HCT116 (cell line): ENCODE measurements at regions not wholly inside any gene's neighbourhood (a gene's known extent, or its start where the extent isn't known, plus 50 kb on each side); places are given as distances from the start of the nearest gene placed in this dataset.

Source experiments
- ATAC-seq: fragments of 200-7000 bp; cut with Tn5 transposase; 2 replicates; pipeline ENCODE4 v1.9.1; 2020; ENCODE audit warnings: mild to moderate bottlenecking, moderate library complexity
- BruUV-seq: library from RNA; stranded (reverse); fragments of 400-500 nt; replicated peaks from 2 replicates; lab custom pipeline; 2021; lab: Mats Ljungman, UMichigan
- CTCF ChIA-PET: fragments of 300-600 bp; sonication (Branson Sonifier 250); formaldehyde crosslinking; loops from one replicate; lab custom pipeline; 2021; ENCODE audit warnings: antibody characterized with exemption; lab: Charles Lee
- POLR2A ChIA-PET: fragments of 300-600, 350-600 bp; sonication (Branson Sonifier 250); formaldehyde crosslinking; loops from one replicate; lab custom pipeline; 2021; ENCODE audit warnings: antibody characterized with exemption; lab: Charles Lee
- RAD21 ChIA-PET, 2 experiments: fragments of 300-600 bp; sonication (Branson Sonifier 250); formaldehyde crosslinking; loops; one replicate each; lab custom pipeline; 2023; ENCODE audit warnings: low total read pairs in 2 of 2; ENCODE audit not compliant: uncharacterized antibody in 2 of 2, unreplicated experiment in 2 of 2, low non-redundant PET in 1 of 2; lab: Charles Lee
- DNase-seq: peaks from one replicate; pipeline ENCODE4 v3.0.0-alpha.2; 2010; ENCODE audit warnings: low read depth, low spot score
- H2AFZ ChIP-seq: fragments of 200-600 bp; shearing (Covaris generic), sonication (generic); 2 replicates; pipeline ENCODE4 v1.6.1; 2017; ENCODE audit warnings: low read depth, mixed run types, mixed read lengths, antibody characterized with exemption, low read length; ENCODE audit not compliant: poor library complexity, severe bottlenecking
- H3K27ac ChIP-seq: 2 replicates; pipeline ENCODE4 v1.5.1; 2012; ENCODE audit warnings: low read depth, low read length
- H3K27me3 ChIP-seq: fragments of 200-600 bp; sonication (generic); 2 replicates; pipeline ENCODE4 v1.6.1; 2016; ENCODE audit warnings: mixed run types, low read length, mixed read lengths; ENCODE audit not compliant: insufficient read depth
- H3K36me3 ChIP-seq, 2 experiments: fragments of 200-500 bp in 1 of 2; fragments of 200-600 bp in 1 of 2; sonication (Bioruptor generic) in 1 of 2; sonication (generic) in 1 of 2; 2 replicates each; pipeline versions ENCODE4 v1.5.1 to v1.6.1; 2014 to 2016; ENCODE audit warnings: low read length in 2 of 2, inconsistent platforms in 1 of 2, mixed read lengths in 1 of 2, mixed run types in 1 of 2; ENCODE audit not compliant: insufficient read depth in 2 of 2, control insufficient read depth in 1 of 2
- H3K4me1 ChIP-seq, 2 experiments: fragments of 200-600 bp in 1 of 2; sonication (generic) in 1 of 2; 2 replicates each; pipeline versions ENCODE4 v1.5.1 to v1.6.1; 2012 to 2017; ENCODE audit warnings: low read length in 2 of 2, inconsistent platforms in 1 of 2, mild to moderate bottlenecking in 1 of 2, mixed read lengths in 1 of 2, mixed run types in 1 of 2, moderate library complexity in 1 of 2; ENCODE audit not compliant: insufficient read depth in 2 of 2, control insufficient read depth in 1 of 2
- H3K4me2 ChIP-seq: fragments of 200-600 bp; sonication (generic); 2 replicates; pipeline ENCODE4 v1.6.1; 2017; ENCODE audit warnings: mixed run types, low read length, mixed read lengths
- H3K4me3 ChIP-seq, 2 experiments: fragments of 200-600 bp in 1 of 2; sonication (generic) in 1 of 2; replicated peaks in 1 of 2; 2 replicates each; pipeline ENCODE4 v1.5.1; 2011 to 2016; ENCODE audit warnings: low read length in 2 of 2, control low read depth in 1 of 2, low read depth in 1 of 2, mild to moderate bottlenecking in 1 of 2, mixed read lengths in 1 of 2, mixed run types in 1 of 2
- H3K79me2 ChIP-seq: fragments of 200-600 bp; sonication (generic); 2 replicates; pipeline ENCODE4 v1.6.1; 2017; ENCODE audit warnings: mild to moderate bottlenecking, mixed run types, low read length, moderate library complexity, mixed read lengths; ENCODE audit not compliant: insufficient read depth
- H3K9ac ChIP-seq: fragments of 200-600 bp; sonication (generic); 2 replicates; pipeline ENCODE4 v1.6.1; 2016; ENCODE audit warnings: low read length, mixed read lengths
- H3K9me2 ChIP-seq: fragments of 200-600 bp; sonication (generic), shearing (Covaris generic); 2 replicates; pipeline ENCODE4 v1.6.1; 2017; ENCODE audit warnings: mixed run types, mild to moderate bottlenecking, moderate library complexity; ENCODE audit not compliant: insufficient read depth
- H3K9me3 ChIP-seq, 2 experiments: fragments of 200-500 bp in 1 of 2; fragments of 200-600 bp in 1 of 2; sonication (Bioruptor generic) in 1 of 2; sonication (generic) in 1 of 2; 2 replicates each; pipeline ENCODE4 v1.6.1; 2014 to 2017; ENCODE audit warnings: low read length in 2 of 2, mixed read lengths in 2 of 2, inconsistent platforms in 1 of 2, low read depth in 1 of 2, mild to moderate bottlenecking in 1 of 2, mixed run types in 1 of 2, moderate library complexity in 1 of 2; ENCODE audit not compliant: control insufficient read depth in 1 of 2, insufficient read depth in 1 of 2
- H4K20me1 ChIP-seq: fragments of 200-600 bp; sonication (generic), shearing (Covaris generic); 2 replicates; pipeline ENCODE4 v1.6.1; 2017; ENCODE audit warnings: mixed run types, mild to moderate bottlenecking, moderate library complexity; ENCODE audit not compliant: insufficient read depth
- CBX3 ChIP-seq: IDR thresholded peaks from 2 replicates; pipeline ENCODE4 v1.6.1; 2012; ENCODE audit warnings: low read depth
- CEBPB ChIP-seq: IDR thresholded peaks from 2 replicates; pipeline ENCODE4 v1.6.1; 2012; ENCODE audit warnings: low read depth
- CTCF ChIP-seq, 3 experiments: fragments of 200-600 bp in 1 of 3; sonication (generic) in 1 of 3; IDR thresholded peaks in 2 of 3; conservative IDR thresholded peaks in 1 of 3; 2 replicates each; pipeline ENCODE4 v1.5.1; 2012 to 2017; ENCODE audit warnings: low read depth in 2 of 3, low read length in 2 of 3, antibody characterized with exemption in 1 of 3, borderline replicate concordance in 1 of 3, control low read depth in 1 of 3, mild to moderate bottlenecking in 1 of 3, mixed read lengths in 1 of 3, mixed run types in 1 of 3, moderate library complexity in 1 of 3; ENCODE audit not compliant: insufficient read depth in 1 of 3
- EZH2 ChIP-seq: fragments of 200-600 bp; sonication (generic); IDR thresholded peaks from 2 replicates; pipeline ENCODE4 v1.6.1; 2017; ENCODE audit warnings: antibody characterized with exemption, mixed run types
- EZH2phosphoT487 ChIP-seq: fragments of 200-600 bp; IDR thresholded peaks from 2 replicates; pipeline ENCODE4 v1.6.1; 2018; ENCODE audit warnings: antibody characterized with exemption, borderline replicate concordance
- FOSL1 ChIP-seq: IDR thresholded peaks from 2 replicates; pipeline ENCODE4 v1.6.1; 2012; ENCODE audit warnings: low read depth
- POLR2AphosphoS5 ChIP-seq: IDR thresholded peaks from 2 replicates; pipeline ENCODE4 v1.6.1; 2011; ENCODE audit warnings: mild to moderate bottlenecking, low read depth, low read length, moderate library complexity
- RAD21 ChIP-seq: IDR thresholded peaks from 2 replicates; pipeline ENCODE4 v1.6.1; 2012; ENCODE audit warnings: low read depth, mild to moderate bottlenecking
- REST ChIP-seq: IDR thresholded peaks from 2 replicates; pipeline ENCODE4 v1.6.1; 2012; ENCODE audit warnings: low read depth
- SRF ChIP-seq: IDR thresholded peaks from 2 replicates; pipeline ENCODE4 v1.6.1; 2012; ENCODE audit warnings: low read depth
- TCF7L2 ChIP-seq: IDR thresholded peaks from 2 replicates; pipeline ENCODE4 v1.7.0; 2011; ENCODE audit warnings: borderline replicate concordance, inconsistent platforms; ENCODE audit not compliant: insufficient read depth, insufficient read length; ENCODE audit errors: extremely low read depth
- ZNF274 ChIP-seq: fragments of 200-500 bp; sonication (Bioruptor generic); IDR thresholded peaks from 2 replicates; pipeline ENCODE4 v1.6.1; 2014; ENCODE audit warnings: mild to moderate bottlenecking, low read depth, low read length, inconsistent platforms
- intact Hi-C: fragments of 100-400 bp; cut with micrococcal nuclease; formaldehyde crosslinking; loops from 2 replicates; pipeline ENCODE4 v1.10.0; 2022
- TF ChIP-seq, protein P1 (sequence below): IDR thresholded peaks from 2 replicates; pipeline ENCODE4 v1.6.1; 2012

DNA sequence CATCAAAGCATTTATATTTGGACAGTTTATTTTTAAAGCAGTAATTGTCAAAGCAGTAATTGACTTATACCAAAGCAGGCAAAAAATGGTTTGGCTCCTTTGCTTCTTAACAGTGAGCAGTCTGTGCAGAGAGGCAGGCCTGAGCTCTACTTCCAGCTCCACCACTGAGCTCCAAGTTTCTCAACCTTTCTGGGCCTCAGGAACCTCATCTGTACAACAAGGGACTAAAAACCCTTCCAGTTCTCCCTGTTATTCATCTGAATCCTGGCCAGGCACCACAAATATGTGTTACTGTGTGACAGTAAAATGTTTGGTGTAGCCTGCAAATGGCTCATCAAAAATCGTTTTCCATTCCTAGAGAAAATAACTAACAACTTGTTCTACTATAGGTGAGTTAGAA lies 88.7 kb upstream of the TTC29 start:
- no TSS peak for BruUV-seq
- CTCF ChIA-PET = no interaction called here
- TF ChIP-seq RAD21 (no peak), REST (no peak), EZH2 (no peak), CTCF (IDR thresholded peaks at IDR 0.05 in 2 of 3, conservative IDR thresholded peaks at IDR 0.05 in 1 of 3; ENCODE audit: borderline replicate concordance in 1 of 3, insufficient read depth in 1 of 3, low read depth in 2 of 3, low read length in 2 of 3) (no peak), FOSL1 (no peak), CEBPB (no peak), SRF (no peak), ZNF274 (no peak), POLR2AphosphoS5 (no peak), EZH2phosphoT487 (no peak), TCF7L2 (no peak), CBX3 (no peak)
- TF ChIP-seq, protein P1, sequence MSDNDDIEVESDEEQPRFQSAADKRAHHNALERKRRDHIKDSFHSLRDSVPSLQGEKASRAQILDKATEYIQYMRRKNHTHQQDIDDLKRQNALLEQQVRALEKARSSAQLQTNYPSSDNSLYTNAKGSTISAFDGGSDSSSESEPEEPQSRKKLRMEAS = no peak
- TF ChIP-seq, all 23 proteins: peak for 0
- RAD21 ChIA-PET = no interaction called here
- Histone ChIP-seq H3K9ac (no peak overlapping the region), H3K79me2 (no peaks in the 10 kb centered on the region), H3K4me1 (no peaks in the 10 kb centered on the region), H3K4me3 (no peak overlapping the region), H3K36me3 (no peaks in the 10 kb centered on the region), H3K9me3 (no peaks in the 10 kb centered on the region), H4K20me1 (no peaks in the 10 kb centered on the region), H3K9me2 (no peaks in the 10 kb centered on the region), H3K4me2 (no peak overlapping the region), H3K27ac (no peak overlapping the region), H3K27me3 (peaks cover 50% of the 10 kb centered on the region), H2AFZ (no peak overlapping the region)
- intact Hi-C loops = no loop called here
- POLR2A ChIA-PET = no interaction called here
- DNase-seq (no peak), ATAC-seq (no peak)
